HG03432 (cell line): ENCODE measurements at regions not wholly inside any gene's neighbourhood (a gene's known extent, or its start where the extent isn't known, plus 50 kb on each side); places are given as distances from the start of the nearest gene placed in this dataset.

Experiments used
- ATAC-seq: cut with Tn5 transposase; IDR thresholded peaks from one replicate; pipeline ENCODE4 v1.9.1; 2021; ENCODE audit warnings: mild to moderate bottlenecking, moderate library complexity; ENCODE audit not compliant: unreplicated experiment

- no peak for ATAC-seq
These were observed 289.3 kb downstream of the BCOR start for GRCh38 chrX:39808471-39808917.

GRCh38 chrX:39809331-39809730 is 288.4 kb downstream of the BCOR start:
- no peak for ATAC-seq

DNA sequence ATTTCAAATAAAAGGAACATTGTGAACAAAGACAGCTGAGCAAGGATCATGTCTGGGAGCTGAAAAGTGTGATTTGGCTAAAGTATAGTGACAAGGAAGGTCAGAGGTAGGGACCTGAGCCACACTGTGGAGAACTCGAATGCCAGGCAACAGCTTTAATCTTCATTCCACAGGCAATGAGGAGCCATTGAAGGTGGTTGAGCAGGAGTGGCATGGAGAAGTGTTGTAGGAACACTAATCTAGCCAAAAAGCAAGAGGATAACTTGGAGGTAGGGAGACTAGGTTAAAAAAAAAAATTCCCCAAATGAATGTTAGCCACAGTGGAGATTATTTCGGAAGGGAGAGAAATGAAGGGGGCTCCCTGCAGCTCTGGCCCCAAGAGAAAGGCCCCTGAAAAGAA is 286.9 kb downstream of the BCOR start:
- no peak for ATAC-seq

DNA sequence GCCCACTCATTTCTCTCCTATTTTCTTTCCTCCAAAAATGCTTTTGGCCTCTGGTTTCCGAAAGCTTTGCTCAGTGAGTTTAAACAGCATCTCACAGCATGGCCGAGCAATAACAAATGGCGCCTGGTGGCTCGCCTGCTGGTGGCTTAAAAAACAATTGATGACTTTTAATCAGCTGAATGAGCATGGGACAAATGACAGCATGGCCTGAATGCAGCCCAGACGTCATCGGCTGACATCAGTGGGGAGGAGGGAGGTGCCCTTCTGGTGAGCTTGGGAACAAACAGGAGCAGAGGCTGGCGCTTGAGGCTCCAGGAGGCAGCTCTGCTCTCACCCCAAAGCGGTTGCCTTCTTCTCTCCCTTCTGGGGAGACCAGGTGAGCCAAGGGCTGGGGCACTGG is 286.4 kb downstream of the BCOR start:
- ATAC-seq: no peak

DNA sequence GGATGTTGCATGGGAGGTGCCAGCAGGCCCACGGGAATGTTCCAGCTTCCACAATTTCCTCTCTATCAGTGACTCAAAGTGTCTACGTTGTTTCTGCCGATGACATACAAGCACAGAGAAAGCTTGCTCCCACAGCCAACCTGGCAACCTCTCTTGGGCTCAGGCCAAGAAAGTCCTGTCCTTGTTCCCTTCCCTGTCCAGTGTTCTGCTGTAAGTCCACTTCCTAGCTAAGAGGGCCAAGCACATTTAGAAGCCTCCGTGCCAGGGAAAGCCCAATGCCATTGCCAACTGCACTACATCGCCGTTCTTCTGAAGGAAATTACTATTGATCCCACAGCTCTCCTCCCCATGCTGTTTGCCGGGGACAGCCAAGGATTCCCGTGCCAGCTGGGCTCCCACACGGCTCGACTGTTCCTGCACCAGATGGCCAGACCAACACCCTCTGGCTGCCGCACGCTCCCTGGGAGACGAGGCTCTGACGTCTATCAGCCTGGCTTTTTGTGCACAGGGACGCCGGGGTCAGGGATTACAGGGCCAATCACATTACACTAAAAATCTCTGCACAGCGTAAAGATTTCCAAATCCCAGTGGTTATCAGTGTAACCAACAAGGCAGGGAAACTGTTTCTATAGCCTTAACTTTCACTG is 284.0 kb downstream of the BCOR start:
- ATAC-seq: no peak

DNA sequence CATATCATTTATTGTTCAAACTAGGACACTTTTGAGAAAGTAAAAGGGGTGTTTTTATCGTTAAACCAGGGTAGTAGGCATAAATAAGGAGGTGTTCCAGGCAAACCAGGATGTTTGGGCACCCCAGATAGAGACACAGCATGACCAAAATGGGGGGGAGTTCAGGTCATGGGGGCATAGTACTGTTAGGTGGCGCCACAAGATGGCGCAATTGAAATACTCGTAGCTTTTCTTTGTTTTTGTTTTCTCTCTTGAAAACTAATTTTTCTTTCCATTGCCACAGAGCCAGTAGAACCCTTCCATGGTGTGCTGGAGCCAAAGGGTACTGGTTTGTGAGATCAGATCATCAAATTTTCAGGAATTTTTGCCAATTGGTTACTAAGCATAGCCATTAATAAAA is 283.4 kb downstream of the BCOR start:
- ATAC-seq: no peak

DNA sequence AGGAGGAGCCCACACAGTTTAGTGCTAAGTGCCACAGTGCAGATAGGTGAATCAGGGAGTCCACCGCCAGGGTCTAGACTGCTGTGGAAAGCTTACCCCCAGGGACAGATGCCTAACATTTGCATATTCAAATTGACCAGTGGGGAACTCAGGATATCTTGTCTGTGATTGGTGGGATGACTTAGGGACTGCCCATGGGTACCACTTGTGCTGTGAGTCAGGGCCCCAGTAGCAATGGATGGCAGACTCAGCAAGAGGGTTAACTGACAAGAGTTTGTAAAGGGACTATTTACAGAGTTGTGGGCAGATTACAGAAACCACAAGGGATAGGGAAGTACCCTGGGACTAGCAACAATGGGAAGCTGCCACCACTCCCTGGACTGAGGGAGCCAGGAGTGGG is 282.1 kb downstream of the BCOR start:
- ATAC-seq: peak; percentile 72

DNA sequence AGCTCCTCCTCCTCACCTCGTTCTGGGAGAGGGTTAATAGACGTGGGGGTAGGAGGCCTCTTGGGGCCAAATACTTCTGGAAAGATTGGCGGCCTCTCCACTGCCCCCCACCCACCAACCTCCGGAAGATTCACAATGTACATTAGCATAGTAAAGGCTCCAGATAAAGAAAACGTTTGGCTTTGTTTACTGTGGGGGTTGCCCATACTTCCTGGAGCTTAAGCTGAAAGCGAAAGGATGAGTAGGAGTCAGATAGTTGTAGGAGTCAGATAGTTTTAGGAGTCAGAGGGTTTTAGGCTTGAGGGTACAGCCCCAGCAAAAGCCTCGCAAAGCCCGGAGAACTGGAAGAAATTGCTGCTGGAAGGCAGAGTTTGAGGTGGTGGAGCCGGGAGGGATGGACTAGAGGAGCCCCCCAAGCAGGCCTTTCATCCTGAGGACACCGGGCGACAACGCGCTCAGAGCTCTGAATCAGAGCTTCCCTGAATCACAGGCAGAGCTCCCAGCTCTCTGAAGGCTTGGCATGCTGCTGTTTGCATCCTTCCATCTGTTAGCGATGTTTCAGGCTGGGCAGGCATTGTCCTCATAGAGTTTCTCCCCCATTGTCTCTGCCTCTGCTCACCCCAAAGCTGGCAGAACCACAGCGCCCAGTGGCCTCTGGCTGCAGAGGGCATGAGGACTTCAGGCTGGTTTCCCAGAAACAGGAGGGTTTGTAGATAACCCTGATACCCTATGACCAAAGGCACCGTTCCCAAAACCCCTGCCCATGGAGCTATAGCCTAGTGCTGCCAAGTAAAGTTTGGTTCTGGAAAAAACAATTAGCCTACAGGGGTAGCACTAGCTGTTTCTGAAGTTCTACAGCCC is 280.7 kb downstream of the BCOR start:
- no peak for ATAC-seq

- no peak for ATAC-seq
These were observed 279.8 kb downstream of the BCOR start for GRCh38 chrX:39817754-39818470.

DNA sequence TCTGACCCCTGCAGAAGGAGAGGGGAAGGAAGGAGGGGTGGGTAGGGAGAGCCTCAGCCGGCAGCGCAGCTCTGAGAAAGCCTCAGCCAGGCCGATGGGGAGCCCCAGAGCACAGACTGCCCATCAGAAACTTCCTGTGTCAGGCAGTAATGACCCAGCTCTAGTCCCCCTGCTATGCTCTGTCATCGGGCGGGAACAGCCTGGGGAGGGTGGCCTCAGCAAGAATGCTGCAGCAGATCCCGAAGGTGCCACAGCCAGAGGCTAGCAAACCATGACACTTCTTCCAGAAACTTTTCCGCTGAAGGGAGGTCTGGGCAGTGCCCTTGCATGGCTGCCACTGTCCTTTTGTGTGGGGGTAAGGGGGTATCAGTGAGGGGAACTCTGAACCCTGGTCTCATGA is 279.0 kb downstream of the BCOR start:
- ATAC-seq: no peak

GRCh38 chrX:39819921-39820849 is 277.6 kb downstream of the BCOR start:
- no peak for ATAC-seq

DNA sequence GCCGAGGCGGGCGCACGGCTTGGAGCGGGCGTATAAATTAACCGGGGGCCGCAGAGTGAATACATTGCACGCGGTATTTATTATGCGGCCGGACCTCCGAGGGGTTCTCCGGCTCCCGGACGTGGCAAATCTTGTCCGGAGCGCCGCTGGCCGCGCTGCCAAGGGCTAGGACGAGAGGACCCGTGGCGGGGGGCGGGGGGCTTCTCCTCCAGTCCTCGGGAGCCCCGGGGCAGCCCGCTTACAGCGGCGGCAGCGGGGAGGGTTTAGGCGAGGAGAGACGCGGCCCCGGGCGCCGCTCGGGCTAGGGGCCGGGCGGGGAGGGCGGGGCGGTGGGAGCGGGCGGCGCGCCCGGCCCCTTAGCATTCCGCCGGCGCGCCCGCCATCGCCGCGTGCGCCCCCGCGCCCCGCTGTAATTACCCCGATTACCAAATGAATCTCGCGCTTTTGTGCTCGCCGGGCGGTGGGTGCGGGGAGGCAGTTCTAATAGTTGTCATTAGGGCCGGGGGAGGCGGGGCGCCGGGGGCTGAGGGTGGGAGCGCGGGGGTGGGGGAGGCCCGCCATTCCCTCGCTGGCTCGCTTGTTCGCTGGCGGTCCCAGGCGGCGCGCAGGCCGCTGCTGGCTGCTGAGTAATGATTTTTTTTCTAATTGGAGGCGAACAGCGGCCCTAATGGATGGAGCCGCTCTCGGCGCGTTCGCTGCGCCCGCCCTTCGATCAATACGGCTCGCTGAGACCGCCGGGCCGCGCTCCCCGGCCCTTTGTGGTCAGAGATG is 276.6 kb downstream of the BCOR start:
- ATAC-seq: no peak

DNA sequence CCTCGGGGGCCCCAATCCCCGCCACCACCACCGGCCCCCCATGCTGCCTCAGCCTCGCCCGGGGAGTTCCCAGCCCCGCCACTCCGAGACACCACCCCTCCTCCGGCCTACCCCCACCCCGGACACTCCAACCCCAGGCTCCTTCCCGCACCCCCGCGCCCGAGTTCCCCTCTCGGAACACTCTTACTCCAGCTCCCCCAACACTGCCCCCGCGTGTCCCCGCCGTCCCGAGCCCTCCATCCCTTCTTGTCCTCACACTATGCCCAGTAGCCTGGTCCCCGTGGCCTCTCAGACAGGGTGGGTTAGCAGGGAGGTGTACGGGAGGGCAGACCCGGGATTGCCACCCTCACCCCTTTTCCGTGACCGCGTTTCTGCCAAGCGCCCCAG is 276.1 kb downstream of the BCOR start:
- ATAC-seq: no peak

GRCh38 chrX:39822133-39822748 is 275.5 kb downstream of the BCOR start:
- ATAC-seq: no peak

GRCh38 chrX:39823424-39823823 is 274.3 kb downstream of the BCOR start:
- no peak for ATAC-seq

GRCh38 chrX:39823854-39824253 is 273.9 kb downstream of the BCOR start:
- ATAC-seq: no peak

- peak; percentile 43 for ATAC-seq
These were observed 270.8 kb downstream of the BCOR start for GRCh38 chrX:39826813-39827543.

DNA sequence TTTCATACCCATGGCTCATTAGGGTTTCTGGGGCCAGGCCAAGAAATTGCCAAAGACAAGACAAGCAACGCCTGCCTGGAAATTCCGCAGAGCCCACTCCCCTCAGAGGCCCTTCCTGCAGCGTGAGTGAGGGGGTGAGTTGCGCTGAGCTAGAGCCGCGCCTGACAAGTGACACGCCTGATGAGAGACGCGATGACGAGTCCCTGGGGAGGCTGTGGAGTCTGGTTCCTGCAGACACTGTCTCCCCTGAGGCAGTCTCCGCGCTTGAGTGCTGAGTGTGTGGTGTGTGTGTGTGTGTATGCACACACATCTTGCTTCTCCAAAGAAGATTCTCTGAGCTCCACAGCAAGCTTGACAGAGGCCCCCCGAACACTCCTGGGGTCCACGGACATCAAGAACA is 269.8 kb downstream of the BCOR start:
- peak; percentile 90 for ATAC-seq

DNA sequence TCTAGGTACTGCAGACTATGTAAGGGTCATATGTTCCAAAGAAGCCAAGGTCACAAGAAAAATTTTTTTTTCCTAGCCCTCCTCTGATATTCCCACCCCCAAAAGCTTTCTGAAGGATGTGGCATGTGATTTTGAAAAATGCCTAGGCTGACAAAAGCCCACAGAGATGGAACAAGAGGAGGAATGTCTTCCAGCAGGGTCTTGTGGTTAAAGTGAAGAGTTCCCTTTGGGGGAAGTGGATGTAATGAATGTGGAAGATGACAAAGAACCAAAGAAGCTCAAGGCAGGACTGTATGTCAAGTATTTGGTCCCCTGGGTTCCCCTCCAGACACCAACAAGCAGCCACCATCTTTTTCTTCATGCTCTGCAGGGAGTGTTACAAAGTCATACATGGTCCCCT is 268.8 kb downstream of the BCOR start:
- ATAC-seq: no peak
